ENCODE measurements at regions not wholly inside any gene's neighbourhood (a gene's known extent, or its start where the extent isn't known, plus 50 kb on each side); places are given as distances from the start of the nearest gene placed in this dataset.

DNA sequence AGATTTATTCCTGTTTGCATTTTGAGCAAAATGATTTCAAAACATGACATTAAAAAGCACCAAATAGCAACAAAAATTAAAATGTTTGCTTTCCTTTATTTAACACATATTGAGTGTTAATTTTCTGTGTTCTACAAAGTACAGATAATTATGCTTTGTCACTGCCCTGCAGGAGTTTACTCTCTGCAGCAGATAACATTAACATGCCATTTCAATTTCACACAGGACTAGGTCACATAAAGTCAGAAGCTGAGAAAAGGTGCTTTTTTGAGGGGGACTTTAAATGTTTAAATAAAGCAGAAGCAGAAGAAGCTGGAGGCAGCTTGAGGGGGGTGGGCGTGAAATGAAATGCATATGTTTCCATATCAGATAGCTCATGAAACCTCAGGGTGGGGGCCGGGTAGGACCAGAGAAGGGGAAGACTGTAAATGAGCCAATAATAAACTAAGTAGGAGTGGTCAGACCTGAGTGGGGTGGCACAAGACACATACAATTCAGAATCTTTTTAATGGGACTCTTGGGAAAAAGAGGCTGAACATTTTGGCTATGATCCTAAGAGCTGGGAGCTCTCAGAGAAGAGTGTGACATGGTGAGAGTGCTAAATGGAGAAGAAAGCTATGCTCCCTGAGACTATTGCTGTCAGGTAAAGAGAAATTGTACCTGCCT is 387.5 kb downstream of the FAM170A start:
- DNase-seq: no peak

DNA sequence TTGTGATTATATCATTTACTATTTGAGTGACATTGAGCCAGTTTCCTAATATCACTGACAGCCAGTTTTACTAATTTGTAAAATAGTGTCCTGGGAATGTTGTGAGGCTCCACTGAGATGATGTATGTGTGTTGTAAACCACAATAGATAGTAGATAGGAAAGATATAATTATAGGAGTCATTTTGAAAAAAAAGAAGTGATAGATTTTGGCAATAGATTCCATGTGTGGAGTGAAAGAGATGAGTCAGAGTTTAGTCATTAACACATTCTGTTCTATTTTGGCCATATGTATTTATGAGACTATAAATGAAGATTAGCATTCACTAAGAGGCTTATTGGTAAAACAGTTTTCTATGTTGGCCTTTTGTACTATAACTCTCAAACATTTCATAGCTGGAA is 388.2 kb downstream of the FAM170A start:
- no peak for DNase-seq

- no peak for DNase-seq
Observed at GRCh38 chr5:120035181-120035580, 405.8 kb downstream of the FAM170A start.

DNA sequence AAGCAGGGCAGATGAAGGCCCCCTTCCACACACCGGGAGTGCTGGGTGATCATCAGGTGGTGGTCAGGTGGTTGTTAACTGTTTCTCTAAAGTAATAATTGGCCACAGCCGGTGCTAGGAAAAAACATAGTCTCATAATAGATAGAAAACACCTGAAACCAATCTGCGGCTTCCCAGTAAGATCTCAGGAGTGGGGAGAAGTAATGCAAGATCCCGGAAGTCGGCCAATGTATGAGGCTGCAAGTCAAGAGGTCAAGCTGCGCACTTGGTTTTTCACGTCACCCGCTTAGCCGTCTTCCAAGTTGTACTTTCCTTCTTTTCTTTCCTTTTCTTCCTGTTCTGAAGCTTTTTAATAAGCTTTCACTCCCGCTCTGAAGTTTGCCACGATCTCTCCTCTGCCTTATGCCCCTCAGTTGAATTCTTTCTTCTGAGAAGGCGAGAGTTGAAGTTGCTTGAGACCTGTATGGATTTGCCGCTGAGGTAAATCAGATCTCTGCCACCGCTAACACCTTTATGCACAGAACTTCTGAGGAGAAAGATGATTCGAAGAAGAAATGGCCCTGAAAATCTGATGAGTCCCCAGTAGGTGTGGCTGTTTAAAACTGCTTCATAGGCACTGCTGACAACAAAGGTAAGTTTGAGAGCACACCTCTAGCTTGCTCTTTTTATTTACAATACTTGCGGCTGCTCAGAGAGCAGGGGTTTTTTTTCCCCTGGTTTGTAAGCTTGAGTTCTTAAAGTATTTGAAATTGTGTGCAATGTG is 406.6 kb downstream of the FAM170A start:
- no peak for DNase-seq

- DNase-seq: no peak
Observed at GRCh38 chr5:120037451-120037850, 408.1 kb downstream of the FAM170A start.

GRCh38 chr5:120039111-120039510 is 409.8 kb downstream of the FAM170A start:
- DNase-seq: no peak

GRCh38 chr5:120043431-120043830 is 414.1 kb downstream of the FAM170A start:
- DNase-seq: no peak

GRCh38 chr5:120052916-120053828 is 410.9 kb upstream of the PRR16 start:
- no peak for DNase-seq

DNA sequence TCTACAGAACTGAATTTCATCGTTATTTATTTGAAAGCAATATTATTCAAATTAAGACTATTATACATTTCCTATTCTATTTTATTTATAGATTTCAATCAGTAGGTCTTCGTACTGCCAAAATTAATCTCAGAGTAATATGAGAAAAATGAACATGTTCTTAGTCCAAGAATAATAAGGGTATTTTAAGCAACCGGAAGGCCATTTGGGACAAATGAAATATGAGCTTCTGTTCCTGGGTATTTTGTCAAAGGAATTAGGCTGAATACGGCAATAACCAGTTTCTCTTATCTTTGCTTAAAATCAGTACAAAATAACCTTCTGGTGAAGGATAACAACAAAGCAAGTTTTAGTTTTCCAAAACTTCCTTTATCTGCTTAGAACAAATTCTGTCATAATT is 410.3 kb upstream of the PRR16 start:
- no peak for DNase-seq

DNA sequence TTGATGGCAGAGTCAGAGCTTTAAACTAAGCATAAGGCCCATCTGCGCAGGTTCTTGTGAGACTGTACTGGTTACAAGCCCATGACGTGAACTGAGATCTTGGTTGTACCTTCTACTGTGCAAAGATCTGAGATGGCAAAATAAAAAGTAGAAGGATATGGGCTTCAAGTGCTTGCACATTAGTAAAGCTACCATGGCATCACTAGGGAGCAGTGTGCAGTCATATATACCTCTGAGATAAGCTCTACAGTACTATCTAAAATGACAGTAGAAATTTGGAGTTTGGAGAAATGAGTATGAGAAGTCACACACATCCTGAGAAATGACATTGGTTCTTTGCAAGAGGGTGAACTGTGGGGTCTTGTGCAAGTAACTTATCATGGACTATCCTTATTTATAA is 408.2 kb upstream of the PRR16 start:
- no peak for DNase-seq

GRCh38 chr5:120062515-120062917 is 401.6 kb upstream of the PRR16 start:
- DNase-seq: no peak

- no peak for DNase-seq
Observed at GRCh38 chr5:120072068-120072761, 391.9 kb upstream of the PRR16 start.

GRCh38 chr5:120073722-120074121 is 390.4 kb upstream of the PRR16 start:
- DNase-seq: no peak

- no peak for DNase-seq
Observed at GRCh38 chr5:120080781-120081180, 383.3 kb upstream of the PRR16 start.

DNA sequence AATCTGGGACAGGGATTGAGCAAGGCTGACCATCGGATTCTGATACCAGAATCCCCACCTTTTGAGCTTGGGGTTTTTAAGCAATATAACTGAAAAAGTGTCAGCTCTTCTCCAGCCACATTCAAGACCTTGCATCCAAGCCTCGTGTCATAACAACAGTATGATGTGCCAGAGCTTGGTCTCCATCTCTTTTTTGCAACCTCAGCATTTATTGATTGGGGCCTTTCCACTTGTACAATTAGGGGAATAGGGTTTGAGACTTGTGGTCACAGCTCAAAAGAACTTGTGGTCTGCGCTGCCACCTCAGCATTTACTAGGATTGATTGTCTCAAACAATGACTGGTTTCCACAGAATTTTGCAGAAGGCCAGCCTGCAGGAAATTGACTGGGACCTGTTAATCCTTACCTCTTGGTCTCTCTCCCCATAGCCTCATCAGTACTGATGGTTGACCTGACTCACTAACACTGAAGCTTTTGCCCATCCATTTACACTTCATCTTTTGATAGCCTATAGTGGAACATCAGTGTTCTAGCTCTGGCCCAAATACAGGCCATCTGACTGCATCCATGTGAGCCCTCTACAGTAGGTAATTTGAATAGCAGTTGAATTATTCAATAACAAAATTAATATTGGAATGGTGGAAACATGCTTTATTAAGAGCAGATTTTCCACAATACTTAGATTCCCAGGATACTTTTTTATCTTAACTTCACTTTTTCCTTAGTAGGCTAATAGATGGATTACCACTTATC is 381.6 kb upstream of the PRR16 start:
- no peak for DNase-seq

GRCh38 chr5:120083851-120084542 is 380.1 kb upstream of the PRR16 start:
- no peak for DNase-seq

DNA sequence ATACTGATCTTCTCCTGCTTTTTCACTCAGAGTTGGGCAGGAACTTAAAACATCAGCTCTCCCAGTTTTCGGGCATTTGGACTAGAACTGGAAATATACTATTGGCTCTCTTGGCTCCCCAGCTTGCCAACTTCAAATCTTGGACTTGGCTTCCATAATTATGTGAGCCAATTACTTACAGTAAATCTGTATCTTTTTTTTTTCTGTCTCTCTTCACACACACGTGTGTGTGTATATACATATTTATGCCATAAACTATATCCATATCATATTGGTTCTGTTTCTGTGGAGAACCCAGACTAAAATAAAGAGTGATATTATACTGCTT is 379.6 kb upstream of the PRR16 start:
- no peak for DNase-seq

DNA sequence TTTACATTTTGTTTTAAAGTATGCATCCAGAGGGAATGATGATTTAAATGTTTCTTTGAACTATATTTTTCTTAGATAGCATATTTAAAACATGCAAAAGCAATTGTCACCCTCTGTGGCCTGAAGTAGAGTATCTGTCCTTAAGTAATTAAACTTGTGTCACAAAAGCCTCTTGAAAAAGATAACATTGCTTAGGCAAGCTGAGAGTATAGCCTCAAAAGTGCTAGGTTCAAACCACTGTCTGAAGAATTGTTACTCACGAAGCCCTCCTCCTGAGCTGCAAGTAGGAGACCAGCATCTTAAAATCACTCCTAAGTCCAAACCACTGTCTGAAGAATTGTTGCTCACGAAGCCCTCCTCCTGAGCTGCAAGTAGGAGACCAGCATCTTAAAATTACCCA is 378.0 kb upstream of the PRR16 start:
- DNase-seq: no peak

DNA sequence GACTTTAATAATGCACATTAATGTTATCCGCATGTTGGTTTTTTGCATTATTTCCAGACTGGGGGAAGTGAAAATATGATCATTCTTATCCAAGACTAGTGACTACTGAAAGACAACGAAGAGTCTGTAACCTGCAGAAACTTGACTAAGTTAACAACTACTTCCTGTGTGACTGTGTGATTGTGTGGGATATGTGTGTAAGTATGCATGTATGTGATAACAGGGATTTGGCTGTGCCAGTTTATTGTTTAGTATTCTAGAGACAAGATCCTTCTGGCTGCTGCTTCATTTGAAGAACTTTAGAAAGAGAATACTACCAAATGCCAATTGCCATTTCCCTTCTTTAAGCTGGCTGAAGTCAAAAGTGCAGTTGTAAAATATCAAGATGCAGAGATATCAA is 375.7 kb upstream of the PRR16 start:
- no peak for DNase-seq

DNA sequence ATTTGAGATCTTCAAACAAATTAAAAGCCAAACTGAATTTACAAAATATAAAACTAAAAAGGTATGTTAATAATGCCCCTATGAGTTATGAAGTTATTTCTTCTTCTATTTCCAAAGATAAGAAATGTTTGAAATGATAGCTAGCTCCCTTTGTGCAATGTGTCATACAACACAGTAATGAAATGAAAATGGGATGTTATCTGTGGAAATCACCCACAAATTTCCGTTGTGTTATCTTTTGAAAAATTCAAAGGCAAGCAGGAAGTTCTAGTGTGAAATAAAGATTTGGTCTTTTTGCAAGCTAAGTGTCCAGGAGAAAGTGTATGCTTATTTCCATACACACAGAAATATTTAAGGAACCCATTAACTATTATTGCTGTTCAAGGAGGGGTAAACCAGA is 375.3 kb upstream of the PRR16 start:
- DNase-seq: no peak

GRCh38 chr5:120091376-120091948 is 372.6 kb upstream of the PRR16 start:
- DNase-seq: no peak

All from NCI-H146 (cell line).